ENCODE measurements at regions not wholly inside any gene's neighbourhood (a gene's known extent, or its start where the extent isn't known, plus 50 kb on each side); places are given as distances from the start of the nearest gene placed in this dataset.
"Not testable (repeated sequence)": the region's sequence is repeated elsewhere in the genome, so short reads cannot be mapped to it uniquely, and the experiment has no call there.

DNA sequence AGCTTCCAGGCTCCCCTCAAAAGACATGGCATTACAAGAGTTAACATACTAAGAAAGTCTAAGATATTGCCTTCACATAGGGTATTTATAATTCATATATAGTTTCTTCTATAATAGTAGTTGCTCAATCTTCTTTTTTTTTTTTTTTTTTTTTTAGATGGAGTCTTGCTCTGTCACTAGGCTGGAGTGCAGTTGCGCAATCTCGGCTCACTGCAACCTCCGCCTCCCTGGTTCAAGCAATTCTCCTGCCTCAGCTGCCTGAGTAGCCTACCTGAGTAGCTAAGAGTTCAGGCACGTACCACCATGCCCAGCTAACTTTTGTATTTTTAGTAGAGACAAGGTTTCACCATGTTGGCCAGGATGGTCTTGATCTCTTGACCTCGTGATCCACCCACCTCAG lies 337.0 kb downstream of the FAM181B start:
- H3K9me3 ChIP-seq (replicated peaks; ENCODE audit: control insufficient read depth, insufficient read depth, low read length); H4K20me1 ChIP-seq (ENCODE audit: control insufficient read depth, insufficient read depth); H3K4me1 ChIP-seq (ENCODE audit: control insufficient read depth, insufficient read depth, low read length); ATAC-seq; H3K27ac ChIP-seq (ENCODE audit: control insufficient read depth, insufficient read depth); intact Hi-C loops (cut with micrococcal nuclease; ENCODE audit: unreplicated experiment); H3K27me3 ChIP-seq (replicated peaks in 1 of 2; ENCODE audit: control insufficient read depth in 2 of 2, insufficient read depth in 2 of 2, low read length in 1 of 2); BruUV-seq (replicated peaks); H2AFZ ChIP-seq (ENCODE audit: control insufficient read depth, low read depth, low read length); H3K9ac ChIP-seq (ENCODE audit: control insufficient read depth, insufficient read depth, low read length); DNase-seq (ENCODE audit: low read depth, low spot score); SMC1A ChIA-PET (ENCODE audit: uncharacterized antibody, unreplicated experiment); CTCF ChIA-PET; in situ Hi-C loops (cut with MboI); H3K4me2 ChIP-seq (ENCODE audit: control insufficient read depth, insufficient read depth); H3K36me3 ChIP-seq (ENCODE audit: control insufficient read depth in 2 of 2, insufficient read depth in 2 of 2, low read length in 1 of 2); FAIRE-seq; RAD21 ChIA-PET (ENCODE audit: unreplicated experiment); H3K79me2 ChIP-seq (ENCODE audit: control insufficient read depth, insufficient read depth, low read length); H3K4me3 ChIP-seq: not testable (repeated sequence)
- 19% methylated on average over 3 of the region's 5 CpGs for WGBS (ENCODE audit: insufficient coverage, insufficient replicate concordance, low lambda C conversion rate, missing lambda C conversion rate)
- POLR2A ChIA-PET = interaction anchor here (0.7 kb wide), 1 partner anchor 38 kb away, joined by 5 read pairs; no protein-coding TSS in a partner anchor

GRCh38 chr11:82384308-82384707 lies 349.4 kb downstream of the FAM181B start:
- Histone ChIP-seq H4K20me1 (ENCODE audit: control insufficient read depth, insufficient read depth) (no peaks in the 10 kb centered on the region), H3K9me3 (replicated peaks; ENCODE audit: control insufficient read depth, insufficient read depth, low read length) (no peaks in the 10 kb centered on the region), H3K79me2 (ENCODE audit: control insufficient read depth, insufficient read depth, low read length) (no peaks in the 10 kb centered on the region), H3K4me2 (ENCODE audit: control insufficient read depth, insufficient read depth) (no peak overlapping the region), H3K9ac (ENCODE audit: control insufficient read depth, insufficient read depth, low read length) (no peak overlapping the region), H2AFZ (ENCODE audit: control insufficient read depth, low read depth, low read length) (no peak overlapping the region), H3K4me1 (ENCODE audit: control insufficient read depth, insufficient read depth, low read length) (no peaks in the 10 kb centered on the region), H3K27ac (ENCODE audit: control insufficient read depth, insufficient read depth) (no peak overlapping the region), H3K27me3 (replicated peaks in 1 of 2; ENCODE audit: control insufficient read depth in 2 of 2, insufficient read depth in 2 of 2, low read length in 1 of 2) (no peaks in the 10 kb centered on the region), H3K36me3 (ENCODE audit: control insufficient read depth in 2 of 2, insufficient read depth in 2 of 2, low read length in 1 of 2) (no peaks in the 10 kb centered on the region), H3K4me3 (no peak overlapping the region)
- POLR2A ChIA-PET = no interaction called here
- no peak for DNase-seq (ENCODE audit: low read depth, low spot score)
- CTCF ChIA-PET = no interaction called here
- ATAC-seq = no peak
- RAD21 ChIA-PET (ENCODE audit: unreplicated experiment) = no interaction called here
- intact Hi-C loops (cut with micrococcal nuclease; ENCODE audit: unreplicated experiment) (no loop called here), in situ Hi-C loops (cut with MboI) (no loop called here)
- 0% methylated on average over 1 of the region's 1 CpG for WGBS (ENCODE audit: insufficient coverage, insufficient replicate concordance, low lambda C conversion rate, missing lambda C conversion rate)
- no peak for FAIRE-seq
- BruUV-seq (replicated peaks) = no TSS peak
- SMC1A ChIA-PET (ENCODE audit: uncharacterized antibody, unreplicated experiment) = no interaction called here
- no peak for TF ChIP-seq PKNOX1 (IDR thresholded peaks at IDR 0.05)
- TF ChIP-seq JUND (IDR thresholded peaks at IDR 0.05; ENCODE audit: low read depth, low read length) = no peak
- TF ChIP-seq RELA (IDR thresholded peaks at IDR 0.05; ENCODE audit: borderline replicate concordance, partially characterized antibody) = no peak
- TF ChIP-seq RUNX3 (IDR thresholded peaks at IDR 0.05; ENCODE audit: low read length) = no peak
- TF ChIP-seq NBN (IDR thresholded peaks at IDR 0.05) = no peak
- TF ChIP-seq ATF7 (IDR thresholded peaks at IDR 0.05; ENCODE audit: low read depth) = no peak
- no peak for TF ChIP-seq EED (IDR thresholded peaks at IDR 0.05; ENCODE audit: low read depth)
- TF ChIP-seq, protein P1, sequence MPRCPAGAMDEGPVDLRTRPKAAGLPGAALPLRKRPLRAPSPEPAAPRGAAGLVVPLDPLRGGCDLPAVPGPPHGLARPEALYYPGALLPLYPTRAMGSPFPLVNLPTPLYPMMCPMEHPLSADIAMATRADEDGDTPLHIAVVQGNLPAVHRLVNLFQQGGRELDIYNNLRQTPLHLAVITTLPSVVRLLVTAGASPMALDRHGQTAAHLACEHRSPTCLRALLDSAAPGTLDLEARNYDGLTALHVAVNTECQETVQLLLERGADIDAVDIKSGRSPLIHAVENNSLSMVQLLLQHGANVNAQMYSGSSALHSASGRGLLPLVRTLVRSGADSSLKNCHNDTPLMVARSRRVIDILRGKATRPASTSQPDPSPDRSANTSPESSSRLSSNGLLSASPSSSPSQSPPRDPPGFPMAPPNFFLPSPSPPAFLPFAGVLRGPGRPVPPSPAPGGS (IDR thresholded peaks at IDR 0.05; ENCODE audit: borderline replicate concordance, insufficient read depth, low read depth, low read length, poor library complexity, severe bottlenecking) = no peak
- TF ChIP-seq SIX5 (IDR thresholded peaks at IDR 0.05; ENCODE audit: low read depth, low read length, severe bottlenecking) = no peak
- TF ChIP-seq SMAD5 (IDR thresholded peaks at IDR 0.05; ENCODE audit: low read depth) = no peak
- no peak for TF ChIP-seq TCF3 (IDR thresholded peaks at IDR 0.05; ENCODE audit: borderline replicate concordance, insufficient read depth, low read depth, low read length)
- no peak for TF ChIP-seq YBX1 (IDR thresholded peaks at IDR 0.05)
- TF ChIP-seq ZNF622 (IDR thresholded peaks at IDR 0.05) = no peak
- TF ChIP-seq, protein P2, sequence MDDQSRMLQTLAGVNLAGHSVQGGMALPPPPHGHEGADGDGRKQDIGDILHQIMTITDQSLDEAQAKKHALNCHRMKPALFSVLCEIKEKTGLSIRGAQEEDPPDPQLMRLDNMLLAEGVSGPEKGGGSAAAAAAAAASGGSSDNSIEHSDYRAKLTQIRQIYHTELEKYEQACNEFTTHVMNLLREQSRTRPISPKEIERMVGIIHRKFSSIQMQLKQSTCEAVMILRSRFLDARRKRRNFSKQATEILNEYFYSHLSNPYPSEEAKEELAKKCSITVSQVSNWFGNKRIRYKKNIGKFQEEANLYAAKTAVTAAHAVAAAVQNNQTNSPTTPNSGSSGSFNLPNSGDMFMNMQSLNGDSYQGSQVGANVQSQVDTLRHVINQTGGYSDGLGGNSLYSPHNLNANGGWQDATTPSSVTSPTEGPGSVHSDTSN (IDR thresholded peaks at IDR 0.05; ENCODE audit: insufficient replicate concordance, low read depth, low read length) = no peak
- no peak for TF ChIP-seq NFIC (IDR thresholded peaks at IDR 0.05; ENCODE audit: low read depth, low read length)
- no peak for TF ChIP-seq NFXL1 (IDR thresholded peaks at IDR 0.05; ENCODE audit: borderline replicate concordance)
